ENCODE measurements at regions not wholly inside any gene's neighbourhood (a gene's known extent, or its start where the extent isn't known, plus 50 kb on each side); places are given as distances from the start of the nearest gene placed in this dataset.

GRCh38 chr21:43280949-43281633, 112.3 kb downstream of the CRYAA start:
- no peak for TF ChIP-seq CTCF (IDR thresholded peaks at IDR 0.05 in 8 of 11, conservative IDR thresholded peaks at IDR 0.05 in 3 of 11)
- no peak for TF ChIP-seq POLR2A (IDR thresholded peaks at IDR 0.05)
